Stimulated activated memory B cell treated with anti-CD40 and anti-IgM and Interleukin-4, amounts not matched to agents 10 μg/mL and 1 μg/mL and 100 μg/mL, for 72 hours (primary cell): ENCODE measurements at regions not wholly inside any gene's neighbourhood (a gene's known extent, or its start where the extent isn't known, plus 50 kb on each side); places are given as distances from the start of the nearest gene placed in this dataset.

Source experiments
- ATAC-seq: fragments of 150-1000 bp; cut with Tn5 transposase; 2 replicates; pipeline ENCODE4 v1.10.0; 2021
- H3K27ac Mint-ChIP-seq: one replicate; pipeline ENCODE4 v1.8.0; 2022; ENCODE audit warnings: mild to moderate bottlenecking, mixed read lengths
- H3K27me3 Mint-ChIP-seq: one replicate; pipeline ENCODE4 v1.8.0; 2022; ENCODE audit warnings: mixed read lengths
- H3K36me3 Mint-ChIP-seq: one replicate; pipeline ENCODE4 v1.8.0; 2022; ENCODE audit warnings: mixed read lengths
- H3K4me1 Mint-ChIP-seq: one replicate; pipeline ENCODE4 v1.8.0; 2022; ENCODE audit warnings: mixed read lengths
- H3K4me3 Mint-ChIP-seq: one replicate; pipeline ENCODE4 v1.8.0; 2022; ENCODE audit warnings: mild to moderate bottlenecking, moderate library complexity, mixed read lengths
- H3K9me3 Mint-ChIP-seq: one replicate; pipeline ENCODE4 v1.8.0; 2022; ENCODE audit warnings: mixed read lengths

GRCh38 chr14:25607192-25607591 lies 557.2 kb upstream of the STXBP6 start:
- Mint-ChIP-seq H3K36me3 (no peaks in the 10 kb centered on the region), H3K27ac (no peak overlapping the region), H3K4me1 (no peaks in the 10 kb centered on the region), H3K27me3 (no peaks in the 10 kb centered on the region), H3K9me3 (peaks cover 15% of the 10 kb centered on the region), H3K4me3 (no peak overlapping the region)
- no peak for ATAC-seq

GRCh38 chr14:25602106-25602505 lies 552.2 kb upstream of the STXBP6 start:
- Mint-ChIP-seq H3K27ac (no peak overlapping the region), H3K27me3 (no peaks in the 10 kb centered on the region), H3K4me3 (no peak overlapping the region), H3K4me1 (no peaks in the 10 kb centered on the region), H3K36me3 (no peaks in the 10 kb centered on the region), H3K9me3 (peaks cover 18% of the 10 kb centered on the region)
- ATAC-seq: no peak

GRCh38 chr14:25588751-25589150 lies 538.8 kb upstream of the STXBP6 start:
- H3K27me3 Mint-ChIP-seq: no peaks in the 10 kb centered on the region
- H3K36me3 Mint-ChIP-seq: no peaks in the 10 kb centered on the region
- no peaks in the 10 kb centered on the region for H3K4me1 Mint-ChIP-seq
- H3K27ac Mint-ChIP-seq: no peak overlapping the region
- ATAC-seq: no peak
- peaks cover 12% of the 10 kb centered on the region for H3K9me3 Mint-ChIP-seq
- no peak overlapping the region for H3K4me3 Mint-ChIP-seq

- Mint-ChIP-seq H3K27ac (no peak overlapping the region), H3K4me1 (no peaks in the 10 kb centered on the region), H3K4me3 (no peak overlapping the region), H3K36me3 (no peaks in the 10 kb centered on the region), H3K27me3 (no peaks in the 10 kb centered on the region), H3K9me3 (peaks cover 2% of the 10 kb centered on the region)
- no peak for ATAC-seq
These were observed 524.8 kb upstream of the STXBP6 start for GRCh38 chr14:25574628-25575325.

- Mint-ChIP-seq H3K36me3 (no peaks in the 10 kb centered on the region), H3K27me3 (no peaks in the 10 kb centered on the region), H3K9me3 (peaks cover 8% of the 10 kb centered on the region), H3K4me1 (no peaks in the 10 kb centered on the region), H3K27ac (no peak overlapping the region), H3K4me3 (no peak overlapping the region)
- no peak for ATAC-seq
These were observed 520.5 kb upstream of the STXBP6 start for GRCh38 chr14:25570483-25570882.

GRCh38 chr14:25557466-25557865 lies 507.5 kb upstream of the STXBP6 start:
- no peaks in the 10 kb centered on the region for H3K36me3 Mint-ChIP-seq
- no peak for ATAC-seq
- no peaks in the 10 kb centered on the region for H3K9me3 Mint-ChIP-seq
- H3K4me3 Mint-ChIP-seq: no peak overlapping the region
- no peaks in the 10 kb centered on the region for H3K27me3 Mint-ChIP-seq
- H3K27ac Mint-ChIP-seq: no peak overlapping the region
- H3K4me1 Mint-ChIP-seq: no peaks in the 10 kb centered on the region

GRCh38 chr14:25552826-25553225 lies 502.9 kb upstream of the STXBP6 start:
- Mint-ChIP-seq H3K27me3 (no peaks in the 10 kb centered on the region), H3K4me1 (no peaks in the 10 kb centered on the region), H3K9me3 (peaks cover 4% of the 10 kb centered on the region), H3K4me3 (no peak overlapping the region), H3K36me3 (no peaks in the 10 kb centered on the region), H3K27ac (no peak overlapping the region)
- no peak for ATAC-seq

GRCh38 chr14:25551674-25552073 lies 501.7 kb upstream of the STXBP6 start:
- no peaks in the 10 kb centered on the region for H3K36me3 Mint-ChIP-seq
- H3K27me3 Mint-ChIP-seq: no peaks in the 10 kb centered on the region
- no peak overlapping the region for H3K27ac Mint-ChIP-seq
- H3K4me3 Mint-ChIP-seq: no peak overlapping the region
- H3K9me3 Mint-ChIP-seq: peaks cover 4% of the 10 kb centered on the region
- no peak for ATAC-seq
- no peaks in the 10 kb centered on the region for H3K4me1 Mint-ChIP-seq

GRCh38 chr14:25546826-25547225 lies 496.9 kb upstream of the STXBP6 start:
- Mint-ChIP-seq H3K27ac (no peak overlapping the region), H3K4me3 (no peak overlapping the region), H3K36me3 (no peaks in the 10 kb centered on the region), H3K27me3 (no peaks in the 10 kb centered on the region), H3K9me3 (peaks cover 4% of the 10 kb centered on the region), H3K4me1 (no peaks in the 10 kb centered on the region)
- ATAC-seq: no peak

GRCh38 chr14:25537846-25538455 lies 488.0 kb upstream of the STXBP6 start:
- no peaks in the 10 kb centered on the region for H3K36me3 Mint-ChIP-seq
- no peak for ATAC-seq
- peaks cover 5% of the 10 kb centered on the region for H3K9me3 Mint-ChIP-seq
- H3K27me3 Mint-ChIP-seq: no peaks in the 10 kb centered on the region
- no peak overlapping the region for H3K4me3 Mint-ChIP-seq
- no peaks in the 10 kb centered on the region for H3K4me1 Mint-ChIP-seq
- H3K27ac Mint-ChIP-seq: no peak overlapping the region

GRCh38 chr14:25526290-25526689 lies 476.3 kb upstream of the STXBP6 start:
- no peaks in the 10 kb centered on the region for H3K4me1 Mint-ChIP-seq
- no peak for ATAC-seq
- H3K27me3 Mint-ChIP-seq: no peaks in the 10 kb centered on the region
- H3K4me3 Mint-ChIP-seq: no peak overlapping the region
- no peak overlapping the region for H3K27ac Mint-ChIP-seq
- H3K9me3 Mint-ChIP-seq: peaks cover 3% of the 10 kb centered on the region
- no peaks in the 10 kb centered on the region for H3K36me3 Mint-ChIP-seq

GRCh38 chr14:25522926-25523325 lies 473.0 kb upstream of the STXBP6 start:
- no peaks in the 10 kb centered on the region for H3K36me3 Mint-ChIP-seq
- no peak overlapping the region for H3K27ac Mint-ChIP-seq
- no peaks in the 10 kb centered on the region for H3K4me1 Mint-ChIP-seq
- H3K9me3 Mint-ChIP-seq: peaks cover 3% of the 10 kb centered on the region
- ATAC-seq: no peak
- no peaks in the 10 kb centered on the region for H3K27me3 Mint-ChIP-seq
- no peak overlapping the region for H3K4me3 Mint-ChIP-seq

- Mint-ChIP-seq H3K4me1 (no peaks in the 10 kb centered on the region), H3K4me3 (no peak overlapping the region), H3K27me3 (no peaks in the 10 kb centered on the region), H3K36me3 (no peaks in the 10 kb centered on the region), H3K27ac (no peak overlapping the region), H3K9me3 (peaks cover 3% of the 10 kb centered on the region)
- ATAC-seq: no peak
These were observed 472.2 kb upstream of the STXBP6 start for GRCh38 chr14:25522116-25522515.

GRCh38 chr14:25521616-25522015 lies 471.7 kb upstream of the STXBP6 start:
- ATAC-seq: no peak
- no peaks in the 10 kb centered on the region for H3K27me3 Mint-ChIP-seq

GRCh38 chr14:25520821-25521220 lies 470.9 kb upstream of the STXBP6 start:
- no peaks in the 10 kb centered on the region for H3K27me3 Mint-ChIP-seq

More at GRCh38 chr14:25521616-25522015, 471.7 kb upstream of the STXBP6 start:
- Mint-ChIP-seq H3K9me3 (peaks cover 3% of the 10 kb centered on the region), H3K27ac (no peak overlapping the region), H3K4me1 (no peaks in the 10 kb centered on the region), H3K36me3 (no peaks in the 10 kb centered on the region), H3K4me3 (no peak overlapping the region)

GRCh38 chr14:25518364-25518763 lies 468.4 kb upstream of the STXBP6 start:
- no peak for ATAC-seq
- Mint-ChIP-seq H3K9me3 (peaks cover 8% of the 10 kb centered on the region), H3K27ac (no peak overlapping the region), H3K4me1 (no peaks in the 10 kb centered on the region), H3K4me3 (no peak overlapping the region), H3K27me3 (no peaks in the 10 kb centered on the region), H3K36me3 (no peaks in the 10 kb centered on the region)

More at GRCh38 chr14:25520821-25521220, 470.9 kb upstream of the STXBP6 start:
- no peaks in the 10 kb centered on the region for H3K36me3 Mint-ChIP-seq
- no peaks in the 10 kb centered on the region for H3K4me1 Mint-ChIP-seq
- ATAC-seq: no peak
- H3K27ac Mint-ChIP-seq: no peak overlapping the region
- H3K9me3 Mint-ChIP-seq: peaks cover 3% of the 10 kb centered on the region
- H3K4me3 Mint-ChIP-seq: no peak overlapping the region
